ENCODE measurements at regions not wholly inside any gene's neighbourhood (a gene's known extent, or its start where the extent isn't known, plus 50 kb on each side); places are given as distances from the start of the nearest gene placed in this dataset.
A peak's percentile ranks its signal among the peaks of the same experiment; 100 is the strongest.

- TF ChIP-seq MTA2 (IDR thresholded peaks at IDR 0.05; ENCODE audit: low read depth), result peak; percentile 38; the same call in 1 of the 2 replicates
- peak; percentile 78 for TF ChIP-seq RAD51 (IDR thresholded peaks at IDR 0.05)
- TF ChIP-seq ZBTB40 (IDR thresholded peaks at IDR 0.05; ENCODE audit: borderline replicate concordance), result no peak
- no peak for TF ChIP-seq ATF7 (IDR thresholded peaks at IDR 0.05; ENCODE audit: low read depth)
- TF ChIP-seq SRF (IDR thresholded peaks at IDR 0.05; ENCODE audit: low read depth in 2 of 2, low read length in 2 of 2), result no peak
- TF ChIP-seq ETV6 (conservative IDR thresholded peaks at IDR 0.05 in 1 of 2, IDR thresholded peaks at IDR 0.05 in 1 of 2; ENCODE audit: borderline replicate concordance in 1 of 2, low read depth in 1 of 2), result no peak
- no peak for TF ChIP-seq PAX5 (IDR thresholded peaks at IDR 0.05; ENCODE audit: borderline replicate concordance, low read depth, low read length)
- TF ChIP-seq SUPT20H (IDR thresholded peaks at IDR 0.05; ENCODE audit: borderline replicate concordance, control insufficient read depth, low read depth, low read length), result no peak
- no peak for TF ChIP-seq MEF2A (IDR thresholded peaks at IDR 0.05; ENCODE audit: insufficient read depth, low read depth, low read length)
- TF ChIP-seq ZNF687 (IDR thresholded peaks at IDR 0.05), result peak; percentile 48; the same call in 1 of the 2 replicates
- no peak for TF ChIP-seq NKRF (conservative IDR thresholded peaks at IDR 0.05)
- TF ChIP-seq JUNB (IDR thresholded peaks at IDR 0.05), result no peak
- TF ChIP-seq CTCF (IDR thresholded peaks at IDR 0.05 in 2 of 3, conservative IDR thresholded peaks at IDR 0.05 in 1 of 3; ENCODE audit: control insufficient read depth in 2 of 3, extremely low read depth in 1 of 3, insufficient read depth in 1 of 3, low read depth in 3 of 3, low read length in 3 of 3), result no peak
- TF ChIP-seq MLLT1 (IDR thresholded peaks at IDR 0.05), result no peak
Measured at GRCh38 chr13:84263354-84264069, 381.2 kb upstream of the SLITRK1 start (continued).
